PFSK-1 (cell line): ENCODE measurements at regions not wholly inside any gene's neighbourhood (a gene's known extent, or its start where the extent isn't known, plus 50 kb on each side); places are given as distances from the start of the nearest gene placed in this dataset.

ENCODE experiments used
- FOXP2 ChIP-seq: optimal IDR thresholded peaks from 2 replicates; pipeline ENCODE3; 2011; ENCODE audit warnings: borderline replicate concordance, control low read depth, inconsistent platforms; ENCODE audit not compliant: insufficient read depth; ENCODE audit errors: extremely low read length, extremely low read depth
- POLR2AphosphoS5 ChIP-seq: IDR thresholded peaks from 2 replicates; pipeline ENCODE4 v1.6.1; 2012; ENCODE audit warnings: low read depth, mild to moderate bottlenecking, control low read depth, low read length, moderate library complexity
- REST ChIP-seq, 2 experiments: IDR thresholded peaks; 2 replicates each; pipeline versions ENCODE4 v1.6.1 to v1.8.0; 2011 to 2012; ENCODE audit warnings: low read depth in 2 of 2, low read length in 2 of 2, control low read depth in 1 of 2, inconsistent platforms in 1 of 2, mild to moderate bottlenecking in 1 of 2, moderate library complexity in 1 of 2; ENCODE audit not compliant: insufficient read depth in 1 of 2
- SIN3A ChIP-seq: IDR thresholded peaks from 2 replicates; pipeline ENCODE4 v1.6.1; 2012; ENCODE audit warnings: mild to moderate bottlenecking, low read length, moderate library complexity, borderline replicate concordance; ENCODE audit not compliant: insufficient read depth
- TAF1 ChIP-seq: IDR thresholded peaks from 2 replicates; pipeline ENCODE4 v1.6.1; 2012; ENCODE audit warnings: low read length, control low read depth, borderline replicate concordance; ENCODE audit not compliant: insufficient read depth

GRCh38 chr13:110789871-110790270 lies 76.4 kb downstream of the ING1 start:
- no peak for TF ChIP-seq REST (IDR thresholded peaks at IDR 0.05; ENCODE audit: insufficient read depth in 1 of 2, low read depth in 2 of 2, low read length in 2 of 2)
- no peak for TF ChIP-seq TAF1
- TF ChIP-seq FOXP2: no peak
- TF ChIP-seq SIN3A: no peak
- no peak for TF ChIP-seq POLR2AphosphoS5

- TF ChIP-seq REST (IDR thresholded peaks at IDR 0.05; ENCODE audit: insufficient read depth in 1 of 2, low read depth in 2 of 2, low read length in 2 of 2): no peak
- no peak for TF ChIP-seq FOXP2
- no peak for TF ChIP-seq TAF1
- no peak for TF ChIP-seq POLR2AphosphoS5
Measured at GRCh38 chr13:110790371-110790770, 76.9 kb downstream of the ING1 start.

GRCh38 chr13:110794209-110794608 lies 80.7 kb downstream of the ING1 start:
- TF ChIP-seq REST (IDR thresholded peaks at IDR 0.05; ENCODE audit: insufficient read depth in 1 of 2, low read depth in 2 of 2, low read length in 2 of 2): no peak
- no peak for TF ChIP-seq FOXP2
- no peak for TF ChIP-seq SIN3A

GRCh38 chr13:110797230-110797877 lies 83.9 kb downstream of the ING1 start:
- TF ChIP-seq REST (IDR thresholded peaks at IDR 0.05; ENCODE audit: insufficient read depth in 1 of 2, low read depth in 2 of 2, low read length in 2 of 2): no peak
- no peak for TF ChIP-seq FOXP2
- TF ChIP-seq POLR2AphosphoS5: no peak
- TF ChIP-seq SIN3A: no peak
- TF ChIP-seq TAF1: no peak
